Iris pigment epithelial cell (primary cell): ENCODE measurements at regions not wholly inside any gene's neighbourhood (a gene's known extent, or its start where the extent isn't known, plus 50 kb on each side); places are given as distances from the start of the nearest gene placed in this dataset.

ENCODE experiments used
- DNase-seq: peaks from one replicate; pipeline ENCODE4 v3.0.0-alpha.2; 2011; ENCODE audit warnings: low read depth

- DNase-seq, result no peak
These were observed 159.4 kb downstream of the TENT4A start for GRCh38 chr5:6872441-6873160.

- no peak for DNase-seq
These were observed 160.1 kb downstream of the TENT4A start for GRCh38 chr5:6873359-6873758.

- no peak for DNase-seq
These were observed 162.1 kb downstream of the TENT4A start for GRCh38 chr5:6875376-6875775.

- no peak for DNase-seq
These were observed 165.0 kb downstream of the TENT4A start for GRCh38 chr5:6877986-6878828.

- DNase-seq, result no peak
These were observed 172.3 kb downstream of the TENT4A start for GRCh38 chr5:6885581-6885980.

GRCh38 chr5:6886866-6887265, 173.6 kb downstream of the TENT4A start:
- no peak for DNase-seq

GRCh38 chr5:6889030-6889429, 175.8 kb downstream of the TENT4A start:
- DNase-seq, result no peak

- DNase-seq, result no peak
These were observed 186.0 kb downstream of the TENT4A start for GRCh38 chr5:6899221-6899620.

- DNase-seq, result no peak
These were observed 187.3 kb downstream of the TENT4A start for GRCh38 chr5:6900247-6901227.

- DNase-seq, result no peak
These were observed 188.9 kb downstream of the TENT4A start for GRCh38 chr5:6902094-6902493.

GRCh38 chr5:6902597-6902996, 189.4 kb downstream of the TENT4A start:
- DNase-seq, result no peak

GRCh38 chr5:6903934-6904333, 190.7 kb downstream of the TENT4A start:
- no peak for DNase-seq

- no peak for DNase-seq
These were observed 191.6 kb downstream of the TENT4A start for GRCh38 chr5:6904860-6905259.

- no peak for DNase-seq
These were observed 192.2 kb downstream of the TENT4A start for GRCh38 chr5:6905423-6905822.

- DNase-seq, result no peak
These were observed 192.7 kb downstream of the TENT4A start for GRCh38 chr5:6905883-6906282.

GRCh38 chr5:6907320-6907918, 194.2 kb downstream of the TENT4A start:
- DNase-seq, result no peak

- DNase-seq, result no peak
These were observed 196.7 kb downstream of the TENT4A start for GRCh38 chr5:6909901-6910300.

- no peak for DNase-seq
These were observed 197.7 kb downstream of the TENT4A start for GRCh38 chr5:6910950-6911349.

- no peak for DNase-seq
These were observed 201.1 kb downstream of the TENT4A start for GRCh38 chr5:6914347-6914746.

GRCh38 chr5:6915574-6915973, 202.3 kb downstream of the TENT4A start:
- DNase-seq, result no peak

GRCh38 chr5:6918255-6918654, 205.0 kb downstream of the TENT4A start:
- DNase-seq, result no peak
